Stromal cell of bone marrow (primary cell): ENCODE measurements at regions not wholly inside any gene's neighbourhood (a gene's known extent, or its start where the extent isn't known, plus 50 kb on each side); places are given as distances from the start of the nearest gene placed in this dataset.
"Not testable (repeated sequence)": the region's sequence is repeated elsewhere in the genome, so short reads cannot be mapped to it uniquely, and the experiment has no call there.

Experiments used
- DNase-seq: peaks from one replicate; pipeline ENCODE4 v3.0.0-alpha.2; 2012; ENCODE audit warnings: low read depth

- DNase-seq = no peak
These were observed 717.9 kb upstream of the SLC8A1 start for GRCh38 chr2:41169744-41170143.

GRCh38 chr2:41170589-41170988, 718.7 kb upstream of the SLC8A1 start:
- DNase-seq = no peak

GRCh38 chr2:41180387-41180786, 728.5 kb upstream of the SLC8A1 start:
- no peak for DNase-seq

GRCh38 chr2:41182961-41183360, 731.1 kb upstream of the SLC8A1 start:
- DNase-seq = no peak

GRCh38 chr2:41187376-41188122, 735.7 kb upstream of the SLC8A1 start:
- DNase-seq = no peak

GRCh38 chr2:41194230-41194629, 742.3 kb upstream of the SLC8A1 start:
- DNase-seq = peak; percentile 23

- no peak for DNase-seq
These were observed 745.9 kb upstream of the SLC8A1 start for GRCh38 chr2:41197781-41198180.

- DNase-seq = no peak
These were observed 747.4 kb upstream of the SLC8A1 start for GRCh38 chr2:41199334-41199733.

- no peak for DNase-seq
These were observed 752.4 kb upstream of the SLC8A1 start for GRCh38 chr2:41204315-41204714.

- DNase-seq = no peak
These were observed 754.1 kb upstream of the SLC8A1 start for GRCh38 chr2:41206004-41206403.

- DNase-seq = no peak
These were observed 755.7 kb upstream of the SLC8A1 start for GRCh38 chr2:41207578-41207977.

- DNase-seq = not testable (repeated sequence)
These were observed 758.1 kb upstream of the SLC8A1 start for GRCh38 chr2:41210030-41210429.

GRCh38 chr2:41216978-41217377, 765.1 kb upstream of the SLC8A1 start:
- no peak for DNase-seq

- DNase-seq = no peak
These were observed 770.7 kb upstream of the SLC8A1 start for GRCh38 chr2:41222593-41222992.

GRCh38 chr2:41234093-41234492, 782.2 kb upstream of the SLC8A1 start:
- DNase-seq = no peak

- no peak for DNase-seq
These were observed 789.6 kb upstream of the SLC8A1 start for GRCh38 chr2:41241325-41242000.

GRCh38 chr2:41242001-41242331, 790.1 kb upstream of the SLC8A1 start:
- no peak for DNase-seq

- no peak for DNase-seq
These were observed 779.7 kb upstream of the PKDCC start for GRCh38 chr2:41267929-41268659.

- no peak for DNase-seq
These were observed 764.6 kb upstream of the PKDCC start for GRCh38 chr2:41283079-41283775.

- no peak for DNase-seq
These were observed 754.3 kb upstream of the PKDCC start for GRCh38 chr2:41293491-41293890.

- DNase-seq = no peak
These were observed 753.5 kb upstream of the PKDCC start for GRCh38 chr2:41294331-41294730.

- no peak for DNase-seq
These were observed 734.7 kb upstream of the PKDCC start for GRCh38 chr2:41313082-41313481.
